ENCODE measurements at regions not wholly inside any gene's neighbourhood (a gene's known extent, or its start where the extent isn't known, plus 50 kb on each side); places are given as distances from the start of the nearest gene placed in this dataset.
"Not testable (repeated sequence)": the region's sequence is repeated elsewhere in the genome, so short reads cannot be mapped to it uniquely, and the experiment has no call there.

- not testable (repeated sequence) for TF ChIP-seq FOS (IDR thresholded peaks at IDR 0.05; ENCODE audit: low read depth, low read length); POLR2A (IDR thresholded peaks at IDR 0.05; ENCODE audit: low read depth, low read length); RFX5 (IDR thresholded peaks at IDR 0.05; ENCODE audit: low read depth, low read length); MXI1 (IDR thresholded peaks at IDR 0.05; ENCODE audit: borderline replicate concordance, low read depth, low read length); MAFK (IDR thresholded peaks at IDR 0.05; ENCODE audit: low read depth, low read length); RCOR1 (IDR thresholded peaks at IDR 0.05; ENCODE audit: insufficient replicate concordance, low read length); SMC3 (IDR thresholded peaks at IDR 0.05; ENCODE audit: low read depth, low read length); BHLHE40 (IDR thresholded peaks at IDR 0.05; ENCODE audit: low read depth, low read length); USF2 (IDR thresholded peaks at IDR 0.05; ENCODE audit: low read depth, low read length)
- TF ChIP-seq, protein P1, sequence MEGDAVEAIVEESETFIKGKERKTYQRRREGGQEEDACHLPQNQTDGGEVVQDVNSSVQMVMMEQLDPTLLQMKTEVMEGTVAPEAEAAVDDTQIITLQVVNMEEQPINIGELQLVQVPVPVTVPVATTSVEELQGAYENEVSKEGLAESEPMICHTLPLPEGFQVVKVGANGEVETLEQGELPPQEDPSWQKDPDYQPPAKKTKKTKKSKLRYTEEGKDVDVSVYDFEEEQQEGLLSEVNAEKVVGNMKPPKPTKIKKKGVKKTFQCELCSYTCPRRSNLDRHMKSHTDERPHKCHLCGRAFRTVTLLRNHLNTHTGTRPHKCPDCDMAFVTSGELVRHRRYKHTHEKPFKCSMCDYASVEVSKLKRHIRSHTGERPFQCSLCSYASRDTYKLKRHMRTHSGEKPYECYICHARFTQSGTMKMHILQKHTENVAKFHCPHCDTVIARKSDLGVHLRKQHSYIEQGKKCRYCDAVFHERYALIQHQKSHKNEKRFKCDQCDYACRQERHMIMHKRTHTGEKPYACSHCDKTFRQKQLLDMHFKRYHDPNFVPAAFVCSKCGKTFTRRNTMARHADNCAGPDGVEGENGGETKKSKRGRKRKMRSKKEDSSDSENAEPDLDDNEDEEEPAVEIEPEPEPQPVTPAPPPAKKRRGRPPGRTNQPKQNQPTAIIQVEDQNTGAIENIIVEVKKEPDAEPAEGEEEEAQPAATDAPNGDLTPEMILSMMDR (conservative IDR thresholded peaks at IDR 0.05; ENCODE audit: low read depth, low read length): not testable (repeated sequence)
Observed at GRCh38 chr16:29132444-29132843, 147.6 kb downstream of the LAT start.

Data from IMR-90 (cell line).